SK-N-SH (cell line): ENCODE measurements at regions not wholly inside any gene's neighbourhood (a gene's known extent, or its start where the extent isn't known, plus 50 kb on each side); places are given as distances from the start of the nearest gene placed in this dataset.

ENCODE experiments used
- CTCF ChIA-PET: fragments of 300-600, 350-600 bp; formaldehyde crosslinking; extraction: SDS; loops from one replicate; lab custom pipeline; 2021; lab: Yijun Ruan, JAX
- POLR2A ChIA-PET: fragments of 350-600 bp; sonication (Branson Sonifier 250); formaldehyde crosslinking; extraction: SDS; loops from one replicate; lab custom pipeline; 2020; ENCODE audit warnings: antibody characterized with exemption, inconsistent platforms; lab: Yijun Ruan, JAX
- DNase-seq: peaks from one replicate; pipeline ENCODE4 v3.0.0; 2012
- H2AFZ ChIP-seq: fragments of 200-600 bp; sonication (generic); 2 replicates; pipeline ENCODE4 v1.8.1; 2016; ENCODE audit warnings: antibody characterized with exemption, mild to moderate bottlenecking, low read depth
- H3F3A ChIP-seq: fragments of 200-600 bp; sonication (generic); replicated peaks from 2 replicates; pipeline ENCODE3; 2016; ENCODE audit warnings: antibody characterized with exemption, mild to moderate bottlenecking; ENCODE audit not compliant: insufficient read depth
- H3K27ac ChIP-seq, 2 experiments: fragments of 200-500 bp in 1 of 2; fragments of 200-600 bp in 1 of 2; sonication (Bioruptor generic) in 1 of 2; sonication (generic), shearing (Covaris generic) in 1 of 2; 2 replicates each; pipeline versions ENCODE4 v1.5.1 to v1.6.1; 2014 to 2016; ENCODE audit warnings: low read depth in 2 of 2, inconsistent platforms in 1 of 2, low read length in 1 of 2, mild to moderate bottlenecking in 1 of 2, mixed read lengths in 1 of 2
- H3K27me3 ChIP-seq: fragments of 200-600 bp; sonication (generic), shearing (Covaris generic); 2 replicates; pipeline ENCODE4 v1.6.1; 2016; ENCODE audit warnings: mixed run types; ENCODE audit not compliant: insufficient read depth
- H3K36me3 ChIP-seq, 2 experiments: fragments of 200-500 bp in 1 of 2; fragments of 200-600 bp in 1 of 2; sonication (Bioruptor generic) in 1 of 2; sonication (generic) in 1 of 2; replicated peaks in 1 of 2; 2 replicates each; pipeline versions ENCODE3 to v1.5.1; 2014 to 2016; ENCODE audit warnings: low read length in 1 of 2, mild to moderate bottlenecking in 1 of 2; ENCODE audit not compliant: insufficient read depth in 2 of 2, control insufficient read depth in 1 of 2
- H3K4me1 ChIP-seq, 2 experiments: fragments of 200-500 bp in 1 of 2; fragments of 200-600 bp in 1 of 2; sonication (Bioruptor generic) in 1 of 2; sonication (generic), shearing (Covaris generic) in 1 of 2; 2 replicates each; pipeline versions ENCODE4 v1.5.1 to v1.6.1; 2014 to 2016; ENCODE audit warnings: low read depth in 1 of 2, low read length in 1 of 2, mixed run types in 1 of 2; ENCODE audit not compliant: insufficient read depth in 2 of 2, control insufficient read depth in 1 of 2
- H3K4me2 ChIP-seq: fragments of 200-600 bp; sonication (generic), shearing (Covaris generic); 2 replicates; pipeline ENCODE4 v1.6.1; 2017; ENCODE audit warnings: mixed run types
- H3K4me3 ChIP-seq, 2 experiments: fragments of 200-500 bp in 1 of 2; fragments of 200-600 bp in 1 of 2; sonication (Bioruptor generic) in 1 of 2; sonication (generic), shearing (Covaris generic) in 1 of 2; 2 replicates each; pipeline versions ENCODE4 v1.5.1 to v1.8.1; 2014 to 2016; ENCODE audit warnings: low read depth in 2 of 2, inconsistent platforms in 1 of 2, low read length in 1 of 2, mild to moderate bottlenecking in 1 of 2, mixed read lengths in 1 of 2, moderate library complexity in 1 of 2
- H3K79me2 ChIP-seq: fragments of 200-600 bp; sonication (generic); 2 replicates; pipeline ENCODE4 v1.8.1; 2017; ENCODE audit warnings: mild to moderate bottlenecking; ENCODE audit not compliant: insufficient read depth
- H3K9ac ChIP-seq: fragments of 200-600 bp; sonication (generic); 2 replicates; pipeline ENCODE4 v1.6.1; 2017; ENCODE audit warnings: mixed run types
- H3K9me2 ChIP-seq: fragments of 200-600 bp; sonication (generic); 2 replicates; pipeline ENCODE4 v1.6.1; 2017; ENCODE audit warnings: mixed run types
- H3K9me3 ChIP-seq: fragments of 200-600 bp; sonication (generic); 2 replicates; pipeline ENCODE4 v1.6.1; 2017; ENCODE audit warnings: mixed run types, mild to moderate bottlenecking, moderate library complexity
- H4K20me1 ChIP-seq: fragments of 200-600 bp; sonication (generic); 2 replicates; pipeline ENCODE4 v1.6.1; 2017; ENCODE audit warnings: mild to moderate bottlenecking, mixed run types; ENCODE audit not compliant: insufficient read depth
- CTCF ChIP-seq: fragments of 200-600 bp; sonication (generic); IDR thresholded peaks from 2 replicates; pipeline ENCODE4 v1.6.1; 2017; ENCODE audit warnings: antibody characterized with exemption, mild to moderate bottlenecking, moderate library complexity
- EZH2phosphoT487 ChIP-seq: fragments of 200-600 bp; sonication (generic); IDR thresholded peaks from 2 replicates; pipeline ENCODE4 v1.6.1; 2017; ENCODE audit warnings: low read depth, mixed run types, mild to moderate bottlenecking, antibody characterized with exemption, moderate library complexity, borderline replicate concordance
- FOXJ3 ChIP-seq: sonication (generic); formaldehyde crosslinking; IDR thresholded peaks from 2 replicates; pipeline ENCODE4 v1.5.1; 2020; ENCODE audit warnings: mild to moderate bottlenecking, missing genetic modification reagents
- GATA2 ChIP-seq: sonication (generic); formaldehyde crosslinking; IDR thresholded peaks from 2 replicates; pipeline ENCODE4 v1.5.0; 2020; ENCODE audit warnings: mild to moderate bottlenecking, missing genetic modification reagents
- MAX ChIP-seq: IDR thresholded peaks from 2 replicates; pipeline ENCODE4 v1.4.0; 2012; ENCODE audit warnings: low read depth
- MEF2A ChIP-seq: IDR thresholded peaks from 2 replicates; pipeline ENCODE4 v1.4.0; 2012; ENCODE audit warnings: low read depth, borderline replicate concordance
- NFIC ChIP-seq: IDR thresholded peaks from 2 replicates; pipeline ENCODE4 v1.4.0; 2012; ENCODE audit warnings: borderline replicate concordance
- SIN3A ChIP-seq: IDR thresholded peaks from 2 replicates; pipeline ENCODE4 v1.6.1; 2012; ENCODE audit warnings: low read depth, mild to moderate bottlenecking, low read length, moderate library complexity, borderline replicate concordance
- TCF12 ChIP-seq: IDR thresholded peaks from 2 replicates; pipeline ENCODE4 v1.4.0; 2012
- TEAD4 ChIP-seq: IDR thresholded peaks from 2 replicates; pipeline ENCODE4 v1.4.0; 2012; ENCODE audit warnings: mild to moderate bottlenecking, borderline replicate concordance; ENCODE audit not compliant: insufficient read depth
- YY1 ChIP-seq: IDR thresholded peaks from 2 replicates; pipeline ENCODE4 v1.4.0; 2012; ENCODE audit warnings: low read depth, mild to moderate bottlenecking
- WGBS: methylation state at CpG from one replicate; pipeline ENCODE4 v1.1.6; 2017; ENCODE audit warnings: low lambda C conversion rate; 5-methylcytosine and 5-hydroxymethylcytosine counted together
- TF ChIP-seq, protein P1 (sequence below): IDR thresholded peaks from 2 replicates; pipeline ENCODE4 v1.4.0; 2012; ENCODE audit warnings: low read depth, borderline replicate concordance
- TF ChIP-seq, protein P2 (sequence below): IDR thresholded peaks from 2 replicates; pipeline ENCODE4 v1.6.1; 2012; ENCODE audit warnings: mild to moderate bottlenecking, low read depth, low read length, moderate library complexity
- TF ChIP-seq, protein P3 (sequence below): IDR thresholded peaks from 2 replicates; pipeline ENCODE4 v1.4.0; 2012; ENCODE audit warnings: low read depth, borderline replicate concordance

DNA sequence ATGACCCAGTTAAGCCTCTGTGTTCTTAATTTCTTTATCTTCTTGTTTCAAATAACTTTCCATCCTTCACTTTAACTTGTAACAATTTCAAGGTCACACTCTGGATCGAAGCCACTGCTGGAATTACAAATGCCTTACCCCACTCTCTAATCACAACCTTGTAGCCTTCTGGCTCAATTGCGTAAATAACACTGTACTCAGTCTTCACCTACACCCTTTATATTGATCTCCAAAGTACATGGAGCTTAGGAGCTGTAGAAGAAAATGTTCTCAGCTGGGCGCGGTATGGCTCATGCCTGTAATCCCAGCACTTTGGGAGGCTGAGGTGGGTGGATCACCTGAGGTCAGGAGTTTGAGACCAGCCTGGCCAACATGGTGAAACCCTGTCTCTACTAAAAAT, 164.3 kb upstream of the NPSR1 start (continued):
- TF ChIP-seq, protein P1, sequence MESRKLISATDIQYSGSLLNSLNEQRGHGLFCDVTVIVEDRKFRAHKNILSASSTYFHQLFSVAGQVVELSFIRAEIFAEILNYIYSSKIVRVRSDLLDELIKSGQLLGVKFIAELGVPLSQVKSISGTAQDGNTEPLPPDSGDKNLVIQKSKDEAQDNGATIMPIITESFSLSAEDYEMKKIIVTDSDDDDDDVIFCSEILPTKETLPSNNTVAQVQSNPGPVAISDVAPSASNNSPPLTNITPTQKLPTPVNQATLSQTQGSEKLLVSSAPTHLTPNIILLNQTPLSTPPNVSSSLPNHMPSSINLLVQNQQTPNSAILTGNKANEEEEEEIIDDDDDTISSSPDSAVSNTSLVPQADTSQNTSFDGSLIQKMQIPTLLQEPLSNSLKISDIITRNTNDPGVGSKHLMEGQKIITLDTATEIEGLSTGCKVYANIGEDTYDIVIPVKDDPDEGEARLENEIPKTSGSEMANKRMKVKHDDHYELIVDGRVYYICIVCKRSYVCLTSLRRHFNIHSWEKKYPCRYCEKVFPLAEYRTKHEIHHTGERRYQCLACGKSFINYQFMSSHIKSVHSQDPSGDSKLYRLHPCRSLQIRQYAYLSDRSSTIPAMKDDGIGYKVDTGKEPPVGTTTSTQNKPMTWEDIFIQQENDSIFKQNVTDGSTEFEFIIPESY, result no peak
- TF ChIP-seq TEAD4 (no peak), EZH2phosphoT487 (no peak), GATA2 (CRISPR knock-in tag) (no peak), TCF12 (no peak)
- TF ChIP-seq, protein P2, sequence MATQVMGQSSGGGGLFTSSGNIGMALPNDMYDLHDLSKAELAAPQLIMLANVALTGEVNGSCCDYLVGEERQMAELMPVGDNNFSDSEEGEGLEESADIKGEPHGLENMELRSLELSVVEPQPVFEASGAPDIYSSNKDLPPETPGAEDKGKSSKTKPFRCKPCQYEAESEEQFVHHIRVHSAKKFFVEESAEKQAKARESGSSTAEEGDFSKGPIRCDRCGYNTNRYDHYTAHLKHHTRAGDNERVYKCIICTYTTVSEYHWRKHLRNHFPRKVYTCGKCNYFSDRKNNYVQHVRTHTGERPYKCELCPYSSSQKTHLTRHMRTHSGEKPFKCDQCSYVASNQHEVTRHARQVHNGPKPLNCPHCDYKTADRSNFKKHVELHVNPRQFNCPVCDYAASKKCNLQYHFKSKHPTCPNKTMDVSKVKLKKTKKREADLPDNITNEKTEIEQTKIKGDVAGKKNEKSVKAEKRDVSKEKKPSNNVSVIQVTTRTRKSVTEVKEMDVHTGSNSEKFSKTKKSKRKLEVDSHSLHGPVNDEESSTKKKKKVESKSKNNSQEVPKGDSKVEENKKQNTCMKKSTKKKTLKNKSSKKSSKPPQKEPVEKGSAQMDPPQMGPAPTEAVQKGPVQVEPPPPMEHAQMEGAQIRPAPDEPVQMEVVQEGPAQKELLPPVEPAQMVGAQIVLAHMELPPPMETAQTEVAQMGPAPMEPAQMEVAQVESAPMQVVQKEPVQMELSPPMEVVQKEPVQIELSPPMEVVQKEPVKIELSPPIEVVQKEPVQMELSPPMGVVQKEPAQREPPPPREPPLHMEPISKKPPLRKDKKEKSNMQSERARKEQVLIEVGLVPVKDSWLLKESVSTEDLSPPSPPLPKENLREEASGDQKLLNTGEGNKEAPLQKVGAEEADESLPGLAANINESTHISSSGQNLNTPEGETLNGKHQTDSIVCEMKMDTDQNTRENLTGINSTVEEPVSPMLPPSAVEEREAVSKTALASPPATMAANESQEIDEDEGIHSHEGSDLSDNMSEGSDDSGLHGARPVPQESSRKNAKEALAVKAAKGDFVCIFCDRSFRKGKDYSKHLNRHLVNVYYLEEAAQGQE, result no peak

GRCh38 chr7:34497153-34497777, 160.8 kb upstream of the NPSR1 start:
- H4K20me1 ChIP-seq, result no peaks in the 10 kb centered on the region
- TF ChIP-seq NFIC, result no peak
- TF ChIP-seq, protein P3, sequence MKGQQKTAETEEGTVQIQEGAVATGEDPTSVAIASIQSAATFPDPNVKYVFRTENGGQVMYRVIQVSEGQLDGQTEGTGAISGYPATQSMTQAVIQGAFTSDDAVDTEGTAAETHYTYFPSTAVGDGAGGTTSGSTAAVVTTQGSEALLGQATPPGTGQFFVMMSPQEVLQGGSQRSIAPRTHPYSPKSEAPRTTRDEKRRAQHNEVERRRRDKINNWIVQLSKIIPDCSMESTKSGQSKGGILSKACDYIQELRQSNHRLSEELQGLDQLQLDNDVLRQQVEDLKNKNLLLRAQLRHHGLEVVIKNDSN, result no peak
- no peak for TF ChIP-seq SIN3A
- TF ChIP-seq YY1, result no peak
- TF ChIP-seq CTCF, result peak; percentile 66
- TF ChIP-seq FOXJ3 (CRISPR knock-in tag), result no peak
- TF ChIP-seq MAX, result no peak
- no peak for TF ChIP-seq MEF2A
- 11% methylated on average over 4 of the region's 4 CpGs for WGBS
- no peaks in the 10 kb centered on the region for H3F3A ChIP-seq
- DNase-seq, result peak; percentile 15
- H3K27ac ChIP-seq, result no peak overlapping the region
- no peaks in the 10 kb centered on the region for H3K4me1 ChIP-seq
- H3K9me2 ChIP-seq, result no peaks in the 10 kb centered on the region
- H3K79me2 ChIP-seq, result no peaks in the 10 kb centered on the region
- H3K9me3 ChIP-seq, result no peaks in the 10 kb centered on the region
- ChIA-PET POLR2A (no interaction called here), CTCF (interaction anchor here (1.0 to 2.6 kb wide), 4 partner anchors 14 to 34 kb away, joined by 3 to 9 read pairs (median 6); no protein-coding TSS in a partner anchor)
- no peaks in the 10 kb centered on the region for H3K36me3 ChIP-seq
- H3K4me3 ChIP-seq, result no peak overlapping the region; a peak in 1 of 4 replicates
- H2AFZ ChIP-seq, result no peak overlapping the region
- H3K9ac ChIP-seq, result no peak overlapping the region
- no peaks in the 10 kb centered on the region; the same call in 1 of the 2 replicates for H3K27me3 ChIP-seq
- H3K4me2 ChIP-seq, result no peak overlapping the region
